ENCODE measurements at regions not wholly inside any gene's neighbourhood (a gene's known extent, or its start where the extent isn't known, plus 50 kb on each side); places are given as distances from the start of the nearest gene placed in this dataset.

DNA sequence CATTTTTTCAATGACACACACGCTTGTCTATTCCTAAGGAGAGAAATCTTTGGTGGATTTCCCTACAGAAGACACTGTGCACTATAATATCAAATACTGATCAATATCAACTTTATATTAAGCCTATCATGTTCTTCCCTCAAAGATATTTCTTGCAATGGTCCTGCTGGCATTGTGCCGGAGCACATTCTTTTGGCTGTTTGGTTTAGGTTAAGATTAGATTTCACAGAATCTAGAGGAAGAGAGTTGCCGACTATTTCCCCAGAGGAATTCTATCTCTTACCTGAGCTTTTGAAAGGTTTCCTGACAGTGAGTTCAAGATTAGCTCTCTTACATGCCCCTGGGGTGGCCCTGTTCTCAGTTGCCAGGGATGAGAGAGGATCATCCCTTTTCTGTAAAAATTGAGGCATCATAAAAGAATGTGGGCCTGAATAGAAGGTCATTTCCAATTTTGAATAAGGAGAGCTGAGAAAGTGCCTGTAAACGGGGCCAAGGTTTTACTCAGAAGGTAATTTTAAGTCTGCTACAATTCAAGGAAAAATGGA, 180.6 kb upstream of the ARHGAP20 start:
- TF ChIP-seq, protein P1, sequence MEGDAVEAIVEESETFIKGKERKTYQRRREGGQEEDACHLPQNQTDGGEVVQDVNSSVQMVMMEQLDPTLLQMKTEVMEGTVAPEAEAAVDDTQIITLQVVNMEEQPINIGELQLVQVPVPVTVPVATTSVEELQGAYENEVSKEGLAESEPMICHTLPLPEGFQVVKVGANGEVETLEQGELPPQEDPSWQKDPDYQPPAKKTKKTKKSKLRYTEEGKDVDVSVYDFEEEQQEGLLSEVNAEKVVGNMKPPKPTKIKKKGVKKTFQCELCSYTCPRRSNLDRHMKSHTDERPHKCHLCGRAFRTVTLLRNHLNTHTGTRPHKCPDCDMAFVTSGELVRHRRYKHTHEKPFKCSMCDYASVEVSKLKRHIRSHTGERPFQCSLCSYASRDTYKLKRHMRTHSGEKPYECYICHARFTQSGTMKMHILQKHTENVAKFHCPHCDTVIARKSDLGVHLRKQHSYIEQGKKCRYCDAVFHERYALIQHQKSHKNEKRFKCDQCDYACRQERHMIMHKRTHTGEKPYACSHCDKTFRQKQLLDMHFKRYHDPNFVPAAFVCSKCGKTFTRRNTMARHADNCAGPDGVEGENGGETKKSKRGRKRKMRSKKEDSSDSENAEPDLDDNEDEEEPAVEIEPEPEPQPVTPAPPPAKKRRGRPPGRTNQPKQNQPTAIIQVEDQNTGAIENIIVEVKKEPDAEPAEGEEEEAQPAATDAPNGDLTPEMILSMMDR (IDR thresholded peaks at IDR 0.05), result no peak
- no peak for TF ChIP-seq EP300 (IDR thresholded peaks at IDR 0.05)
